ENCODE measurements at regions not wholly inside any gene's neighbourhood (a gene's known extent, or its start where the extent isn't known, plus 50 kb on each side); places are given as distances from the start of the nearest gene placed in this dataset.

GRCh38 chr4:66574145-66574978 lies 904.1 kb upstream of the EPHA5 start (continued):
- TF ChIP-seq BCL6 (CRISPR knock-in tag; IDR thresholded peaks at IDR 0.05) = no peak
- no peak for TF ChIP-seq TEF (CRISPR knock-in tag; IDR thresholded peaks at IDR 0.05)

DNA sequence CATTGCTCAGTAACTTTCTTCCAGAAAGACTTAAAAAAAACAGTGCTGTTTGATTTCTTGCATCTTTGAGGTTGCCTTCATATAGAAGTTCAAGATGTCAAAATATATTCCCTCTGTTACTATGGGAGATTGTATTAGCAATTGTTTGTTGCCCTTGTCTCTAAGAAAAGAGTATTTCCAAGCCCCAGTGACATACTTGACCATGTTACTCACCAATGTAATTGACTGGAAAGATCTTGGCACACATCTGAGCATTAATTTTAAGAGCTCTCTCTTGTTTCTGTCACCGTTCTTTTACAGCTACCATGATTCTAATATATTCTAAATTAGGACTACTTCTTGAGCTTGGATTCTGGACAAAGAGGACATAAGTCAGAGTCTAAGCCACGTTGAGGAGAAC lies 902.7 kb upstream of the EPHA5 start:
- no peak for DNase-seq (ENCODE audit: low spot score)
- Histone ChIP-seq H3K4me3 (replicated peaks in 1 of 3; ENCODE audit: insufficient read depth in 1 of 3, low read depth in 2 of 3, low read length in 3 of 3) (no peak overlapping the region), H3K79me2 (ENCODE audit: insufficient read depth, low read length) (no peaks in the 10 kb centered on the region), H3K4me2 (ENCODE audit: low read depth, low read length) (no peak overlapping the region), H3K36me3 (replicated peaks in 1 of 2; ENCODE audit: control insufficient read depth in 1 of 2, insufficient read depth in 2 of 2, low read length in 2 of 2) (no peaks in the 10 kb centered on the region), H3K27ac (ENCODE audit: extremely low read length, insufficient read depth, low read length) (no peak overlapping the region), H3K4me1 (ENCODE audit: insufficient read depth, low read length) (peaks cover 11% of the 10 kb centered on the region; the same call in 1 of the 2 replicates), H3K9me3 (ENCODE audit: low read length) (no peaks in the 10 kb centered on the region), H4K20me1 (ENCODE audit: insufficient read depth, low read length) (no peaks in the 10 kb centered on the region), H2AFZ (ENCODE audit: low read length) (no peak overlapping the region), H3K27me3 (ENCODE audit: control insufficient read depth in 1 of 2, insufficient read depth in 2 of 2, low read length in 2 of 2) (no peaks in the 10 kb centered on the region), H3K9ac (ENCODE audit: insufficient read depth, low read depth, low read length) (no peak overlapping the region)
- 13% methylated on average over 2 of the region's 2 CpGs for WGBS (ENCODE audit: low lambda C conversion rate)
- POLR2A ChIA-PET = no interaction called here
- TF ChIP-seq NONO (IDR thresholded peaks at IDR 0.05) (no peak), NONO (CRISPR knock-in tag; conservative IDR thresholded peaks at IDR 0.05) (no peak), ARNTL (CRISPR knock-in tag; IDR thresholded peaks at IDR 0.05) (no peak), ZIK1 (CRISPR knock-in tag; IDR thresholded peaks at IDR 0.05; ENCODE audit: borderline replicate concordance, low read depth) (no peak), ZNF234 (CRISPR knock-in tag; conservative IDR thresholded peaks at IDR 0.05) (no peak), GABPA (IDR thresholded peaks at IDR 0.05; ENCODE audit: low read depth, low read length) (no peak), GABPA (CRISPR knock-in tag; IDR thresholded peaks at IDR 0.05; ENCODE audit: low read depth) (no peak), BORCS8-MEF2B (CRISPR knock-in tag; IDR thresholded peaks at IDR 0.05) (no peak), ZNF75D (CRISPR knock-in tag; IDR thresholded peaks at IDR 0.05; ENCODE audit: borderline replicate concordance) (no peak), MTERF4 (CRISPR knock-in tag; IDR thresholded peaks at IDR 0.05) (no peak), ZNF7 (CRISPR knock-in tag; IDR thresholded peaks at IDR 0.05) (no peak), ZNF484 (CRISPR knock-in tag; IDR thresholded peaks at IDR 0.05; ENCODE audit: borderline replicate concordance, low read depth) (no peak), SMC3 (IDR thresholded peaks at IDR 0.05; ENCODE audit: low read length) (no peak)
- in situ Hi-C loops (cut with HindIII; ENCODE audit: extremely low pct_ligation_motif_present, low pct_unique_long_range_greater_than_20kb) = no loop called here
- no peak for FAIRE-seq
- intact Hi-C loops (cut with micrococcal nuclease; ENCODE audit: unreplicated experiment) = no loop called here
- BruUV-seq (replicated peaks) = no TSS peak
- ATAC-seq = no peak
- CTCF ChIA-PET (ENCODE audit: low intra/inter-chr PET ratio, low total read pairs) = no interaction called here

Measured in HepG2 (cell line).